Endothelial cell of umbilical vein (primary cell): ENCODE measurements at regions not wholly inside any gene's neighbourhood (a gene's known extent, or its start where the extent isn't known, plus 50 kb on each side); places are given as distances from the start of the nearest gene placed in this dataset.

Experiments
- BruUV-seq: library from RNA; stranded (reverse); fragments of 400-500 nt; replicated peaks from 2 replicates; lab custom pipeline; 2021; lab: Mats Ljungman, UMichigan
- CTCF ChIA-PET: fragments of 300-600, 350-600 bp; sonication (Branson Sonifier 250); formaldehyde crosslinking; loops from one replicate; lab custom pipeline; 2021; ENCODE audit warnings: antibody characterized with exemption, inconsistent platforms; lab: Charles Lee
- POLR2A ChIA-PET: fragments of 300-600, 350-600 bp; sonication (Branson Sonifier 250); formaldehyde crosslinking; loops from one replicate; lab custom pipeline; 2021; ENCODE audit warnings: antibody characterized with exemption, inconsistent platforms; lab: Charles Lee
- DNase-seq: peaks from one replicate; pipeline ENCODE4 v3.0.0-alpha.2; 2011; ENCODE audit warnings: low read depth, low spot score
- FAIRE-seq: peaks from 2 replicates; lab custom pipeline; 2011; peaks lifted over from hg19 to GRCh38; lab: Jason Lieb, UNC
- H2AFZ ChIP-seq: 2 replicates; pipeline ENCODE4 v1.6.0; 2012; ENCODE audit warnings: low read depth, low read length, control low read depth, inconsistent platforms
- H3K27ac ChIP-seq: 2 replicates; pipeline ENCODE4 v1.5.1; 2011; ENCODE audit warnings: low read depth, mild to moderate bottlenecking, control low read depth, low read length, moderate library complexity; ENCODE audit not compliant: insufficient read depth
- H3K27me3 ChIP-seq, 2 experiments: 2 replicates each; pipeline versions ENCODE4 v1.6.0 to v1.6.1; 2011; ENCODE audit warnings: low read length in 2 of 2, mixed read lengths in 1 of 2; ENCODE audit not compliant: control insufficient read depth in 2 of 2, insufficient read depth in 2 of 2
- H3K36me3 ChIP-seq, 2 experiments: 2 replicates in 1 of 2; 3 replicates in 1 of 2; pipeline ENCODE4 v1.5.1; 2011; ENCODE audit warnings: low read length in 2 of 2, mild to moderate bottlenecking in 1 of 2, moderate library complexity in 1 of 2; ENCODE audit not compliant: control insufficient read depth in 2 of 2, insufficient read depth in 2 of 2; ENCODE audit errors: extremely low read depth in 1 of 2
- H3K4me1 ChIP-seq: 3 replicates; pipeline ENCODE4 v1.5.1; 2011; ENCODE audit warnings: mild to moderate bottlenecking, low read length; ENCODE audit not compliant: control insufficient read depth, insufficient read depth; ENCODE audit errors: extremely low read depth
- H3K4me2 ChIP-seq: 2 replicates; pipeline ENCODE4 v1.6.1; 2011; ENCODE audit warnings: low read length, control low read depth, mixed read lengths; ENCODE audit not compliant: insufficient read depth
- H3K4me3 ChIP-seq, 3 experiments: fragments of 200-600 bp in 1 of 3; sonication (generic), shearing (Covaris generic) in 1 of 3; replicated peaks in 1 of 3; 2 replicates each; pipeline ENCODE4 v1.5.1; 2011 to 2016; ENCODE audit warnings: control low read depth in 3 of 3, low read length in 3 of 3, mild to moderate bottlenecking in 2 of 3, inconsistent platforms in 1 of 3, low read depth in 1 of 3, moderate library complexity in 1 of 3; ENCODE audit not compliant: insufficient read depth in 1 of 3
- H3K79me2 ChIP-seq: 2 replicates; pipeline ENCODE4 v1.6.0; 2012; ENCODE audit warnings: low read length, inconsistent platforms; ENCODE audit not compliant: control insufficient read depth, insufficient read depth
- H3K9ac ChIP-seq: replicated peaks from 2 replicates; pipeline ENCODE3; 2011; ENCODE audit warnings: low read length, control low read depth; ENCODE audit not compliant: insufficient read depth; ENCODE audit errors: extremely low read depth
- H3K9me1 ChIP-seq: replicated peaks from 3 replicates; pipeline ENCODE4 v1.6.0; 2011; ENCODE audit warnings: mild to moderate bottlenecking, low read length; ENCODE audit not compliant: control insufficient read depth, insufficient read depth; ENCODE audit errors: extremely low read depth
- H3K9me3 ChIP-seq: replicated peaks from 2 replicates; pipeline ENCODE4 v1.5.1; 2012; ENCODE audit warnings: low read length, inconsistent platforms; ENCODE audit not compliant: control insufficient read depth, insufficient read depth
- H4K20me1 ChIP-seq: replicated peaks from 2 replicates; pipeline ENCODE3; 2011; ENCODE audit warnings: mild to moderate bottlenecking, low read length; ENCODE audit not compliant: control insufficient read depth, insufficient read depth; ENCODE audit errors: extremely low read depth
- CTCF ChIP-seq, 2 donors: IDR thresholded peaks; 1 replicate in 1 of 2; 2 replicates in 1 of 2; pipeline ENCODE4 v1.5.1; 2011; ENCODE audit warnings: low read length in 2 of 2, mild to moderate bottlenecking in 2 of 2, moderate library complexity in 2 of 2, control low read depth in 1 of 2, inconsistent platforms in 1 of 2, low read depth in 1 of 2; ENCODE audit not compliant: insufficient read depth in 1 of 2; ENCODE audit errors: extremely low read depth in 1 of 2
- EZH2 ChIP-seq: IDR thresholded peaks from 2 replicates; pipeline ENCODE4 v1.6.1; 2012; ENCODE audit warnings: borderline replicate concordance, low read depth, mild to moderate bottlenecking, moderate library complexity, low read length, inconsistent platforms; ENCODE audit not compliant: severe bottlenecking
- FOS ChIP-seq: IDR thresholded peaks from 2 replicates; pipeline ENCODE4 v1.6.1; 2011; ENCODE audit warnings: mild to moderate bottlenecking, low read length, moderate library complexity, borderline replicate concordance; ENCODE audit not compliant: insufficient read depth
- GATA2 ChIP-seq: IDR thresholded peaks from 2 replicates; pipeline ENCODE4 v1.7.0; 2011; ENCODE audit warnings: low read depth, mild to moderate bottlenecking, moderate library complexity, mixed read lengths, low read length; ENCODE audit not compliant: insufficient read length, insufficient read depth
- JUN ChIP-seq: IDR thresholded peaks from 2 replicates; pipeline ENCODE4 v1.6.1; 2011; ENCODE audit warnings: borderline replicate concordance, low read depth; ENCODE audit not compliant: insufficient read length, insufficient read depth
- MAX ChIP-seq: IDR thresholded peaks from 2 replicates; pipeline ENCODE4 v1.6.1; 2011; ENCODE audit not compliant: insufficient read depth, insufficient read length
- MYC ChIP-seq: IDR thresholded peaks from one replicate; pipeline ENCODE4 v1.6.1; 2011; ENCODE audit warnings: mild to moderate bottlenecking, low read depth, low read length
- POLR2A ChIP-seq: IDR thresholded peaks from 2 replicates; pipeline ENCODE4 v1.6.1; 2012; ENCODE audit warnings: low read depth, mild to moderate bottlenecking, control low read depth, low read length
- POLR2AphosphoS5 ChIP-seq: IDR thresholded peaks from 2 replicates; pipeline ENCODE4 v1.6.1; 2012; ENCODE audit warnings: low read depth, mild to moderate bottlenecking, control low read depth, low read length, moderate library complexity; ENCODE audit not compliant: insufficient read depth
- dilution Hi-C: fragments of 300-500 bp; cut with MboI; formaldehyde crosslinking; loops from one replicate; pipeline ENCODE4 v1.15.0; 2019; ENCODE audit warnings: low sequenced_read_pairs; ENCODE audit not compliant: extremely low pct_ligation_motif_present
- intact Hi-C: fragments of 100-400 bp; cut with micrococcal nuclease; formaldehyde crosslinking; loops from one replicate; pipeline ENCODE4 v1.10.0; 2022

GRCh38 chr1:91138959-91139358 lies 117.1 kb upstream of the ZNF644 start:
- ChIA-PET CTCF (interaction anchor here (3.9 kb wide), 1 partner anchor 27 kb away, joined by 12 read pairs; no protein-coding TSS in a partner anchor), POLR2A (no interaction called here)
- Histone ChIP-seq H3K36me3 (no peaks in the 10 kb centered on the region), H3K9me3 (no peaks in the 10 kb centered on the region), H3K27me3 (no peaks in the 10 kb centered on the region), H3K9ac (no peak overlapping the region), H3K4me1 (no peaks in the 10 kb centered on the region), H3K4me2 (no peak overlapping the region), H3K79me2 (no peaks in the 10 kb centered on the region), H4K20me1 (no peaks in the 10 kb centered on the region), H3K27ac (no peak overlapping the region), H3K9me1 (no peaks in the 10 kb centered on the region), H2AFZ (no peak overlapping the region), H3K4me3 (no peak overlapping the region)
- BruUV-seq, result no TSS peak
- no peak for FAIRE-seq
- dilution Hi-C loops (no loop called here), intact Hi-C loops (no loop called here)
- DNase-seq, result no peak
- TF ChIP-seq GATA2, result no peak
- TF ChIP-seq MAX, result no peak

GRCh38 chr1:91137173-91137852 lies 115.5 kb upstream of the ZNF644 start:
- ChIA-PET CTCF (interaction anchor here (3.9 kb wide), 1 partner anchor 29 kb away, joined by 12 read pairs; no protein-coding TSS in a partner anchor), POLR2A (no interaction called here)
- Histone ChIP-seq H4K20me1 (no peaks in the 10 kb centered on the region), H3K9me3 (no peaks in the 10 kb centered on the region), H3K27ac (no peak overlapping the region), H3K4me1 (no peaks in the 10 kb centered on the region), H3K9ac (no peak overlapping the region), H3K9me1 (no peaks in the 10 kb centered on the region), H2AFZ (no peak overlapping the region), H3K36me3 (no peaks in the 10 kb centered on the region), H3K79me2 (no peaks in the 10 kb centered on the region), H3K27me3 (no peaks in the 10 kb centered on the region), H3K4me2 (no peak overlapping the region), H3K4me3 (no peak overlapping the region)
- BruUV-seq, result no TSS peak
- DNase-seq (no peak), FAIRE-seq (no peak)
- TF ChIP-seq POLR2AphosphoS5 (no peak), FOS (no peak), CTCF (IDR thresholded peaks at IDR 0.05; ENCODE audit: extremely low read depth in 1 of 2, insufficient read depth in 1 of 2, low read depth in 1 of 2, low read length in 2 of 2) (no peak), POLR2A (no peak), JUN (no peak), GATA2 (no peak), MYC (no peak), EZH2 (no peak), MAX (no peak)
- dilution Hi-C loops (no loop called here), intact Hi-C loops (no loop called here)
